ENCODE measurements at regions not wholly inside any gene's neighbourhood (a gene's known extent, or its start where the extent isn't known, plus 50 kb on each side); places are given as distances from the start of the nearest gene placed in this dataset.

DNA sequence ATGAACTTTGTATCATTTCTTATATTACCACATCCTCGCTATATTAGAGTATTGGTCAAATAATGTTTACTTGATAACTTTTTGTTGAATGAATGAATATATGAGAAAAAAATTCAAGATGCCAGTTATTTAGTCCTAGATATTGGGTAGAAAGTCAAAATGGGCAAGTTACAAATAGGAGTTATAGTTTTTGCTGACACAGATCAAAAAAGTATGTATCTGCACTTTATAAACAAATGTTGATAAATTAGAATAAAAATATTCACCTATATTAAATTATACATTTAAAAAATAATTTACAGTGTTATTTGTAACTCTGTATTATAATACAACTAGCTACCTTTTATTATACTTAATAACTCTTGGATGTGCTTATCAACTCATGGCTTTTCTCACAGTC lies 57.8 kb upstream of the NDST4 start:
- FAIRE-seq: no peak

DNA sequence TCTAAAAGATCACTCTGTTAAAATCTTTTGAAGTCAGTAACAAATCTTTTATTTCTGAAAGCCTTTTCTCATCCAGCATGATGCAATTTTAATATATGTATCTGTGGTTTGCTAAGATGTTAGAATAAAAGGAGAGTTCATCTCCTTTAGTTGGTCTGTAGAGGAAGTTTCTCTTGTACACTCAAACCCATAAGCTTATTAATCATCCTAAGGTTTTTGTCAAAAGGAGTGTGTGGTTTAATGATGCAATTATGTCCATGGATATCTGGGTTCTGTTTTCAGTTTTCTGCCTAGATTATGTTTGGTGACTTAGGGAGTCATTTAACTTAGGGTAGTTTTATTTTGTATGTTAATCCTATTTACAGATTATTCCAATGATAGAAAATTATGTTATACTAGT lies 52.1 kb upstream of the NDST4 start:
- FAIRE-seq: no peak

All from islet of Langerhans (tissue), 1 donor.